Liver (tissue), 3 donors: ENCODE measurements at regions not wholly inside any gene's neighbourhood (a gene's known extent, or its start where the extent isn't known, plus 50 kb on each side); places are given as distances from the start of the nearest gene placed in this dataset.

Experiments used
- ATF3 ChIP-seq: IDR thresholded peaks from 2 replicates; pipeline ENCODE4 v1.6.1; 2016; ENCODE audit warnings: antibody characterized with exemption
- CTCF ChIP-seq: fragments of 150-350 bp; IDR thresholded peaks from 2 replicates; pipeline ENCODE4 v1.5.1; 2017; ENCODE audit warnings: improper control_type of control experiment, low read depth, low read length; ENCODE audit not compliant: missing input control
- GABPA ChIP-seq, 2 donors: IDR thresholded peaks in 1 of 2; conservative IDR thresholded peaks in 1 of 2; 2 replicates each; pipeline ENCODE4 v1.6.1; 2016; ENCODE audit warnings: antibody characterized with exemption in 2 of 2, mild to moderate bottlenecking in 1 of 2, moderate library complexity in 1 of 2
- HNF4G ChIP-seq: IDR thresholded peaks from 2 replicates; pipeline ENCODE4 v1.6.1; 2016; ENCODE audit warnings: antibody characterized with exemption
- NR2F2 ChIP-seq: IDR thresholded peaks from 2 replicates; pipeline ENCODE4 v1.6.1; 2016; ENCODE audit warnings: antibody characterized with exemption
- RAD21 ChIP-seq, 2 donors: IDR thresholded peaks; 2 replicates each; pipeline ENCODE4 v1.6.1; 2016; ENCODE audit warnings: antibody characterized with exemption in 2 of 2, mild to moderate bottlenecking in 2 of 2
- SP1 ChIP-seq: IDR thresholded peaks from 2 replicates; pipeline ENCODE4 v1.6.1; 2018; ENCODE audit warnings: antibody characterized with exemption, mild to moderate bottlenecking
- TAF1 ChIP-seq: conservative IDR thresholded peaks from 2 replicates; pipeline ENCODE4 v1.6.1; 2016; ENCODE audit warnings: antibody characterized with exemption, mild to moderate bottlenecking
- YY1 ChIP-seq: IDR thresholded peaks from 2 replicates; pipeline ENCODE4 v1.6.1; 2016; ENCODE audit warnings: antibody characterized with exemption, mild to moderate bottlenecking
- ZBTB33 ChIP-seq: IDR thresholded peaks from 2 replicates; pipeline ENCODE4 v1.6.1; 2016; ENCODE audit warnings: antibody characterized with exemption
- donor health status: healthy.
- donor health status: healthy.

- TF ChIP-seq NR2F2 (no peak), CTCF (no peak), TAF1 (no peak), SP1 (no peak), ATF3 (no peak), RAD21 (IDR thresholded peaks at IDR 0.05) (no peak), HNF4G (no peak), GABPA (IDR thresholded peaks at IDR 0.05 in 1 of 2, conservative IDR thresholded peaks at IDR 0.05 in 1 of 2) (no peak), YY1 (no peak), ZBTB33 (no peak)
Observed at GRCh38 chr3:3705090-3705775, 94.0 kb upstream of the LRRN1 start.
